ENCODE measurements at regions not wholly inside any gene's neighbourhood (a gene's known extent, or its start where the extent isn't known, plus 50 kb on each side); places are given as distances from the start of the nearest gene placed in this dataset.

DNA sequence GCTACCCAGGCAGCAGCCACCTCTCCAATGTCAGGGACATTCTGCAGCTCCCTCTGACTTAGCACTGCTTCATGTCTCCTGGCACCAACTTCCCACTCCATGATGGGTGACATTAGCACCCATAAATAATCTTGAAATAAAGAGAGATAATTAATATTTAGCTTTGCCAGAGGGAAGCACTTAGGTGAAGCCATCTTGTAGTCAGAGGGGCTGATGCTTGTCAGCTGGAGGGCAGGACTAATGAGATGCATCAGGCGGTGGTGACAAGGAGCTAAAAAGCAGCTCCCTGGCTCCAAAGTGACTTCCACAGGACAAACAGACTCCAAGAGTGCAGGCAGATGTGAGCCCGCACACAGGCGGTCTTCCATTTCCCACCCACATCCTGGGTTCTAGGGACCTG is 153.0 kb upstream of the ID2 start:
- no peak for TF ChIP-seq SUZ12 (IDR thresholded peaks at IDR 0.05; ENCODE audit: extremely low read depth, insufficient read depth, insufficient read length)
- TF ChIP-seq ZNF274 (IDR thresholded peaks at IDR 0.05; ENCODE audit: low read depth, low read length): no peak

Data from NT2/D1 (cell line).